Hypothalamus (tissue), 51 donors: ENCODE measurements at regions not wholly inside any gene's neighbourhood (a gene's known extent, or its start where the extent isn't known, plus 50 kb on each side); places are given as distances from the start of the nearest gene placed in this dataset.
"Not testable (repeated sequence)": the region's sequence is repeated elsewhere in the genome, so short reads cannot be mapped to it uniquely, and the experiment has no call there.

Experiments used
- DNase-seq, 51 donors: peaks; one replicate each; lab custom pipeline; 2025; lab: John Stamatoyannopoulos, UW

DNA sequence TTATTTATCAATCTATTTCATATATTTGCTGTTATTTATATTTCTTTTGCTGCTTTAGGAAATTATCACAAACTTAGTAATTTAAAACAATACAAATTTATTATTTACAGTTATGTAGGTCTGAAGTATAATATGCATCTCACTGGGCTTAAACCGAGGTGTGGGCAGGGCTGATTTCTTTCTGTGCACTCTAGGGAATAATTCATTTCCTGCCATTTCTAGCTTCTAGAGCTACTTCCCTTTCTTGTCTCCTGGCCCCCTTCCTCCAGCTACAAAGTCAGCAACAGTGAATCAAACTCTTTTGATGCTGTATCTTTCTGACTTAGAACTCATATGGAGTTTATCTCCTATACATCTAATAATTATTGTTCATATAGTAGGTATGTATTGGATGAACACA is 303.5 kb upstream of the ARSJ start:
- DNase-seq = no peak

DNA sequence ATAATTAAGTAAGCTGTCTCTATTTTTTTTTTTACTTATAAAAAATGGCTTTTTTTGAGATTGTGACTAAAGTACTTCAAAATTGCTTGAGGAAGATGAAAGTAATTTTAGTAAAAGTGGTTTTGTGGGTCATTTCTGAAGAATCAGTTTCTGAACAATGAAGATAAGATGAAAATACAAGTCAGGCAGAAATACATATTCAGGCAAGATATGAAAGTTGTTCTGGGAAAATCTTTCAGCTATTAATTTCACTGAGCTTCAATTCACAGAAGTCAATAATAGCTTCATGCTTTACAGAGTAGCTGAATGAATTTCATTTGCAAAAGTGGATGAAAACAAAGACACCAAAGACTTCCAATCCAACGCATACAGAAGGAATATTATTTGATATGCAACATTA is 305.2 kb upstream of the ARSJ start:
- DNase-seq = no peak

DNA sequence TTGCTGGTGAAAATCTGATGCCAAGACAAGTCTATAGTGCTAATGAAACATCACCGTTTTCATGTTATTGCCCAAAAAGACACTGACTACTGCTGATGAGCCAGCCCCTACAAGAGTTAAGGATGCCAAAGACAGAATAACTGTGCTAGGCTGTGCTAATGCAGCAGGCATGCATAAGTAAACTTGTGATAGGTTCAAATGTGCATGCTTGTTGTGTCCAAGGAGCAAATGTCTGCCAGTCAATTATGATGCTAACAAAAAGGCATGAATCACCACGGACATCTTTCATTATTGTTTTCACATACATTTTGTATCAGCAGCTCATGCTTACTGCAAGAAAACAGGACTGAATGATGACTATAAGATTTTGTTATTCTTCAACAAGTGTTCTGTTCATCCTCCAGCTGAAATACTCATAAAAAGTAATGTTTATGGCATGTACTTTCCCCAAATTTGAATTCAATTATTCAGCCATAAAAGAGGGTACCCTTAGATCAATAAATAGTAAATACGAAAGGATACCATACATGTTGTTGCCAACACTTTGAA is 306.9 kb upstream of the ARSJ start:
- DNase-seq = no peak

DNA sequence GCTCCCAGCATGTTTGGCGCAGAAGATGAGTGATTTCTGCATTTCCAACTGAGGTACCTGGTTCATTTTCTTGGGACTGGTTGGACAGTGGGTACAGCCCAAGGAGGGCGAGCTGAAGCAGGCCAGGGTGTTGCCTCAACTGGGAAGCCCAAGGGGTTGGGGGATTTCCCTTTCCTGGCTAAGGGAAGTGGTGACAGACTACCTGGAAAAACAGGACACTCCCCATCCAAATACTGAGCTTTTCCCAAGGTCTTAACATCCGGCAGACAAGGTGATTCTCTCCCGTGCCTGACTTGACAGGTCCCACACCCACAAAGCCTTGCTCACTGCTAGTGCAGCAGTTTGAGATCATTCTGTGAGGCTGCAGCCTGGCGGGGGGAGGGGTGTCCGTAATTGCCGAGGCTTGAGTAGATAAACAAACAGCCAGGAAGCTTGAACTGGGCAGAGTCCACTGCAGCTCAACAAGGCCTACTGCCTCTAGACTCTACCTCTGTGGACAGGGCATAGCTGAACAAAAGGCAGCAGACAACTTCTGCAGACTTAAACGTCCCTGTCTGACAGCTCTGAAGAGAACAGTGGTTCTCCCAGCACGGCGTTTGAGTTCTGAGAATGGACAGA is 307.7 kb upstream of the ARSJ start:
- DNase-seq = no peak

DNA sequence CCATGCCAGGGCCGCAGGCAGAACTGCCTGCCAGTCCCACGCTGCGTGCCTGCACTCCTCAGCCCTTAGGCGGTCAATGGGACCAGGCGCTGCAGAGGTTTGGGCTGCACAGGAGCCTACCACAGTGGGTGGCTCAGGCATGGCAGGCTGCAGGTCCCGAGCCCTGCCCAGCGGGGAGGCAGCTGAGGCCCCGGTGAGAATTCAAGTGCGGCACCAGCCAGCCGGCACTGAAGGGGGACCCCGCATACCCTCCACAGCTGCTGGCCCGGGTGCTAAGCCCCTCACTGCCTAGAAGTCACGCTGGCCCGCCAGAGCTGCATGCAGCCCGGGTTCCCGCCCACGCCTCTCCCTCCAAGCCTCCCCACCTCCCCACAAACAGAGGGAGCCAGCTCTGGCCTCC is 302.5 kb upstream of the UGT8 start:
- DNase-seq = no peak

DNA sequence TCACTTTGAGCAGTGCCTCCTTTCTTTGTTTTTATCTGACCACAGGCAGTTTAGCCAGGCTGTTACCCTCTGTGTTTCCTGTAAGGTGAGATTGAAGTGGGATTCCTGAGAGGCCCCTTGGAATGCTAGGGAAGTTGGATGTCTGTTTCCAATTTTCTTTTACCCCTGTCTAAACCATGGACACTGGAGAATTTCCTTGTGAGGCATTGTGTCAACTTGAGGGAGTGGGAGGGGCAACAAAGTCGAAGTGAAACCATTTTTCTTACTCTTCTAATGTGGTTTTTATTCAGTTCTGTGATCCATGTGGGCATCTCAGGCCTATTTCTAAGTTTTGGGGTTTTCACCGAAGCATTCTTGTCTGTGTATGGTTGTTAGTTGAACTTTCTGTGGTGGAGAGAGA is 296.1 kb upstream of the UGT8 start:
- no peak for DNase-seq

DNA sequence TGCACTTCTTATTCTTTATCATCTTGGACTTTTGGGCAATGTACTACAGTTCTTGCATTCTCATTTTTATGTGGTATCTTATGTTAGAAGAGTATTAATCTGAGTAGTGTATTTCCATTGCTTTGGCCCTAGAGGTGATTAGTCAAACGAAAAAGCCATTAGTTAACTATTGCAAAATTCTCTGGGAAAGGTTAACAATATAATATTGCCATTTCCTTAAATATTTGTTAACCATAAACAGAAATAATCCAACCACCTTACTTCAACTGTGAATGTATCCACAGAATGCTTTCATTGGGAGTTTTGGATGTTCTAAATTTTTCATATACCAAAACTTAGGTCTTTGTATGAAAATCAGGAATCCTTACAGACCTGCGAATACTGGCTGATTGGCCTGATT is 294.6 kb upstream of the UGT8 start:
- no peak for DNase-seq

DNA sequence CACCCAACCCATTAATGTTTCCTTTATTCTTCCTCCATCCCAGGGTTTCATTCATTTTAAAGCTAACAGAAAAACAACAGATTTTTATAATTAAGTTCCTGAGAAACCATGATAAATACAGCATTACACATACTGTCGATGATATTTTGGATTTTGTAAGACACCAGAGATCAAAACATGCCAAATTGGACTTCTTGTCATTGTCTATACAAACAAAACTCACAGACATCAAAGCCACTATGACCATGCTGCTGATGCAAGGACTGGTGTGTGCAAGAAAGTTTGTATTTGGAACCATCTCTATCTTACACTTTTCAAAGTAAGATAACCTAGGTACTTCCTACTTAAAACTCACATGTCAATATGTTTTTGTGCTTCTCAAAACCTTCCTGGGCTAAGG is 294.0 kb upstream of the UGT8 start:
- DNase-seq = no peak

DNA sequence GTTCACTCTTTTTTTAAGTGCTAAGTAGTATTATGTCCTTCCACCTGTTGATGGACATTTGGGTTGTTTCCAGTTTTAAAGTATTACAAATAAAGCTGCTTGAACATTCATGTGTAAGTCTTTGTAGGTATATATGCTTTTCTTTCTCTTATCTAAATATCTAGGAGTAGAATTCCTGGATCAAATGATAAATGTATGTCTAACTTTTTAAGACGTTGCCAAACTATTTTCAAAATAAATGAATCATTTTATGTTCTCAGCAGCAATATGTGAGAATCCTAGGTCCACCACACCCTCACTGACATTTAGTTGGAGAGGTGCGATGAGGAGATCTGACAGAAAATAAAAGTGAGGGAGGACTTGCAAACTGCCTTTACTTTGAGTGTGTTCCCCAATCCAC is 291.7 kb upstream of the UGT8 start:
- DNase-seq = no peak

DNA sequence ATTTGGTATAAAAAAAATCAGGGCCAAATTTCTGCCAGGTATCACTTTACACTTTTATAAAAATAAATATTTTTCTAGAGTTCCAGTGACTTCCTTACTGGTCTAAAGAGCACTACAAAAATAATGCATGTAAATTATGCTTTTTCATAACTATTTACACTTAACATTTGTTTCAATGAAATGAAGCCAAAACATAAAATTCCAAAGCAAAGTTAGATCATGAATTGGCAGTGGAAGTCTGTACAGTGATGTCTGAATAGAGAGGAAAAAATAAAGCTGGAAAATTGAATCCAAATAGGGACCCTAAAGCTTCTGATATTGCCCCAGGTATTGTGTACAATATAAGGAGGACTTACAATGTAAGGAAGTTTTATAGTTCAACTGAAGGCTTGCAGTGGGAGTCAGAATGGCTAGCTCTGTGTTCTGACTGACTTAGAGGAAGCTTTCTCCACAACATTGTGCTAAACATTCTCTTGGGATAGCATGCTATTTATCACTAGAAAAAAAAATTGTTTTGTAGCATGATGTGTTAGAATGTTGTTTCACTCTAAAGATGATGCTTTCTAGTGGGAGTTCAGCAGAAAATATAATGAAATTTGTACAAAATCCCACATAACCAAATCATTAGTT is 288.2 kb upstream of the UGT8 start:
- DNase-seq = no peak

DNA sequence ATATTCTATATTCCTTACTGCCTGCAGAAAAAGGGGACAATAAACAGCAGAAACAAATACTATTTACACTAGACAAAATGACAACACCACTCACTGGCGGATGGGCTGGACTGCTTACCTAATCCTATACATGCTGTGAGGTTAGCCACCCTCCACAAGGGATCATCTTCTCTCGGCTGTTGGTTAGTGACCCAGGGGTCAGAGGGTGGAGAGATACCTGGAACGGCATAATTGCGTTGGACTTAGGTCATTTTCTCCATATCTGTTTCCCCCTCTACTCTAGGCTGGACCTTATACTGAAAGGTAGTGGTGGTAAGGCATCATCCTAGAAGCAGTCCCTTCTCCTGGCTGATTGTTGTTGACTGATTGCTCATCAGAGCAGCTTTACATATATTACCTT is 286.8 kb upstream of the UGT8 start:
- DNase-seq = no peak

DNA sequence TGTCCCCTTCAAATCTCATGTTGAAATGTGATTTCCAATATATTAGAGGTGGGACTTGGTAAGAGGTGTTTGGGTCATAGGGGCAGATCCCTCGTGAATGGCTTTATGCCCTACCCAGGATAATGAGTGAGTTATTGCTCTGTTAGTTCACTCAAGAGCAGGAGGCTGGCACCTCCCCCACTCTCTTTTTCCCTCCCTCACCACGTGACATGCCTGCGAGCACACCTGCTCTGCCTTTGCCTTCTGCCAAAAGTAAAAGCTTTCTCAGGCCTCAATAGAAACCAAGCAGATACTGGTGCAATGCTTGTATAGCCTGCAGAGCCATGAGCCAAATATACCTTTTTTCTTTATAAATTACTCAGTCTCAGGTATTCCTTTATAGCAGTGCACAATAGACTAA is 286.3 kb upstream of the UGT8 start:
- no peak for DNase-seq

DNA sequence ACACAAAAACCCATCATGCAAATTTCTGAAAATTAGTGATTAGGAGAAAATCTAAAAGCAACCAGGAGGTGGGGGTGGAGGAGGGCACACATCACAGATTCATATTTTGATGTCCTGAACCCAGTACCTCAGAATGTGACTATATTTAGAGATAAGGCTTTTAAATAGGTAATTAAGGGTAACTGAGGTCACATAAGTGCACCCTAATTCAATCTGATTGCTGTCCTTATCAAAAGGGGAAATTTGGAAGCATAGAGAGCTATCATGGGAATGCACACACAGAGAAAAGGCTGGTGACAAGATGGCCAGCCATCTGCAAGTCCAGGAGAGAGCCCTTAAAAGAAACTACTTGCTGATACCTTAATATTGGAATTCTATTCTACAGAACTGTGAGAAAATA is 281.8 kb upstream of the UGT8 start:
- DNase-seq = no peak

DNA sequence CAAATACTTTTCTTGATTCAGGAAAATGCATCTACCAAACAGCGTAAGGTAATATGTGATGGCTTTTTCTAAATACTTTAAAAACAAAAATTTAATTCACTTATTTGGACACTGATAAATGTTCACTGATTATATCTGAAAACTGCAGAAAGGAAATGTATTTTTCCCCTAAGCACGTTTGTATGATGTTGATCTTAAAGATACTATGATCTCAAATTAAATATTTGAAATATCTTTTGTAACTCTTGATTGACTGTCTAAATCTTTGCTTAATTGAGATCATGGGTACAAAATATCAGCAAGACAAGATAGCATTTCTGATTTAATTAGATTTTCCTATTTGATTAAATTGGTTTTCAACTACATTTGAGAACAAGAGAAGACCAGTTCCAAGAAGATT is 281.0 kb upstream of the UGT8 start:
- no peak for DNase-seq

DNA sequence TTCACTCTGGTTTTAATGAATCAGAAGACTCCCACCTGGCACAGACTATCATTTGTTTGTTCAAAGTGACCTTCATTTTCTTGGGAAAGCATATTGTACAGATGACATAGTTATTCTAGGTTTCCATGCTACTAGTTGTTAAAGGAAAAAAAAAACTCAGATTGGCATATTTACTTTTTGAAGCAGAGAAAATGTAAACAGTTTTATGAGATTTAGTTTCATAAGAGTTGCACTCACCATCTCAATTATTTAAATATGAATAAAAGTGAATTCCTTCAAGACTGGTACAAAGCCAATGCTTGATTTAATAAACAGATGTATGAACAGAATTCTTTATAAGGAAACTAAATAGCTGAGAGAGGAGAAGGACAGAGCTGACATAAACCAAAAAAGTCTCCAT is 280.3 kb upstream of the UGT8 start:
- no peak for DNase-seq

DNA sequence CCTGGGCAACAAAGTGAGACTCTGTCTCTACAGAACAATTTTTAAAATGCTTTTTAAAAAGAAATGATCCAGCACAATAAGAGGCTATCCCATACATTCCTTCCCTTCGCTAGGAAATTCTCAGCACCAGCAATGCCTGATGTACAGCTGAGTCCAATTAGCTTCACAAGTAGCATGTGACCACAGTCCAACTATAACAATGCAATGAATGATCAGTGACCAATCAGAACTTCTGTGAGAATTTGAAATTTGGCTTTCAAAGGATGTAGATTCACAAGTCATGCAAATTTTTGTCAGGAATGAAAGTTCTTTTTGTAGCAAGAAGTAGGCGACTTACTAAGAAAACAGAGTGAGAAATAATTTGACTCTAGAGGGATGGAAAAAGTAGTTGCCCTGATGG is 278.5 kb upstream of the UGT8 start:
- DNase-seq = no peak

DNA sequence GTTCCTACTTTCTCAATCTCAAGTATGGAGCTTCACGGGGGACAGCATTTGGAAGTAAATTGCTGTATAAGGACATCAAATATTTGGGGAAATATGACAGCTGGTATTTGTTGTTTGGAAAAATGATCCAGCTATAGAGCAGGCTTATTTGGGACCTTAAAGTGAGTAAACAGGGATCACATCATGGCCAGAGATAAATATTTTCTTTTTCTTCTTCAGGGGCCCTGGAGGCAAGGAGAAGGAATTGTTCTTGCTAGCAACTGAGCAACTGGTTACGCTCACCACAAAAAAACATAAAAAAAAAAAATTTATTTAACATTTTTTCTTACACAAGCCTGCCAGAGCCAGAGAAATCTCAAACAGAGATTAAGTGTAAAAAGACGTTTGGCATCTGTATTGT is 277.2 kb upstream of the UGT8 start:
- DNase-seq = no peak

DNA sequence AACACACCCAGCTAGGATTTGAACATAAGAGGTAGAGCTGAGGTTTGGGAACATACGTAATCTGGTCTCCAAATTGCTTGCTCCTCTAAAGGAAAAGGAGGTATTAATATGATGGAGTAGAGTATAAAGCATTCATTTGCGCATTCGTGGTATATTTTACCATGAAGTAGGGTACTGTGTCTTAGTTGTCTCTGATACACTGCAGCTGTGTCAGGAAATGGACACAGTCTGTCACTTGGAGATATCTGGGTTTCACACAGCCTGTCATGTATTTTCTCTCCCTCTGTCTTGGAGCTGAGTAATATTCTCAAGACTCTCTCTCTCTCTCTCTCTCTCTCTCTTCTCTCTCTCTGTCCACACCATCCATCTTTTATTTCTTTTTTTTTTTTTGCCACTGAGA is 274.8 kb upstream of the UGT8 start:
- no peak for DNase-seq

DNA sequence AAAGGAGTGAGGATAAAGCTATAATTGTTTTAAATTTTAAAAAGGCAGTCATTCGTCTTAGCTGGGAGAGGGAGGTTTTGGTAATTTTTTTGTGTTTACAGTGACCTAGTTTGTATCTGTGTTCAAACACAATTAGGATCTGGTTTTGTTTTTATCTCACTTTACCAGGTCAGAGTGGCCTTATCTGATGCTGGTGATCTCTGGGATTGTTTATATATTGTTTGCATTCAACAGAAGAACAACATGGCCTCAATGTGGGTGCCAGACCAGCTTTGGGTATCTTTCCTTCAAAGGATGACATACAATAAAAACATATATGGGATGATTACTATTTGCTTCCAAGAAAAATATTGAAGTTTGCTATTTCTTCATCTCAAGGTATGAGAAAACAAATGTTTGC is 272.2 kb upstream of the UGT8 start:
- DNase-seq = no peak

DNA sequence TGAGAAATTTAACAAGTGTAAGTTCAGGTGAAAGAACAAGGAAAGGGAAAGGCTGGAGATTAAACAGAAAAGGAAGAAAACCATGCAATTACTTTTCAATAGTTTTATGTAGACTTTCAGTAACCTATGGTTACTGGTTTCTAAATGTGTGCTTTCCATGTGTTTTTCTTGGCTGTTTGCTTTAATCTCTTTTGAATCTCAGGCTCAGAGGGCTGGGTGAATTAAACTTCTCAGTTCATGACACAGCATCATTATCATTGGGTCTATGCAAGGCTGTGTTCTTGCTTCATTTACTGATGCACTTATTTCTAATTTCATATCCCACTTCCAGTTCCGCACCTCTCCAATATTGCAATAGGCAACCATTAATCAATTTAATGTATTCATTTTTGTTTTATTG is 266.5 kb upstream of the UGT8 start:
- no peak for DNase-seq

DNA sequence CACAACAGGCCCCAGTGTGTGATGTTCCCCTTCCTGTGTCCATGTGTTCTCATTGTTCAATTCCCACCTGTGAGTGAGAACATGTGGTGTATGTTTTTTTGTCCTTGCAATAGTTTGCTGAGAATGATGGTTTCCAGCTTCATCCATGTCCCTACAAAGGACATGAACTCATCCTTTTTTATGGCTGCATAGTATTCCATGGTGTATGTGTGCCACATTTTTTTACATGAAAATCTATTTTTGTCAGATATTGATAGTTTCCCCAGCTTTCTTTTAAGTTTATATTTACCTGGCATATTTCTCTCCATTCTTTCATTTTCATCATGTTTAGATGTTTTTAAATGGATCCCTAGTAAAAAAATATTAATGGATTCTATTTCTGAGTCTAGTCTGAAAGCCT is 264.2 kb upstream of the UGT8 start:
- DNase-seq = not testable (repeated sequence)

DNA sequence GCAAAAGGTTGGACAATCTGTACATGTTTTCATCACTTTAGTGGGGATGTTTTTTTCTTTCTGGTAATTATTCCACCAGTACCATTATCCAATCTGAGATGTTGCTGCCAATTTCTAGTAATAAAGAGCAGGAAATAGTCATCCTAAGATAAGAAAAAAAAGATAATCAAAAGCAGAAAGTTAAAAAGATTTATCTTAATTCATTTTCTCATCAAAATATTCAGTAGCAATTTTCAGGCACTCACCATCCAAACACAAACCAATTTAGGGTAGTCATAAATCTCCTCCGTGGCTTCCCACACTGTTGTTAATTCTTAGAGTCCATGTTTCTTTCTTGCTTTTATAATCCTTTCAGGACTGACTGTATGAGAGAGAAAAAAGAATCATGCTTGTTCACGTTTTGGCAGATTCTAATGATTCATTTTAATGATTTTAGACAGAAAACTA is 263.7 kb upstream of the UGT8 start:
- DNase-seq = no peak

DNA sequence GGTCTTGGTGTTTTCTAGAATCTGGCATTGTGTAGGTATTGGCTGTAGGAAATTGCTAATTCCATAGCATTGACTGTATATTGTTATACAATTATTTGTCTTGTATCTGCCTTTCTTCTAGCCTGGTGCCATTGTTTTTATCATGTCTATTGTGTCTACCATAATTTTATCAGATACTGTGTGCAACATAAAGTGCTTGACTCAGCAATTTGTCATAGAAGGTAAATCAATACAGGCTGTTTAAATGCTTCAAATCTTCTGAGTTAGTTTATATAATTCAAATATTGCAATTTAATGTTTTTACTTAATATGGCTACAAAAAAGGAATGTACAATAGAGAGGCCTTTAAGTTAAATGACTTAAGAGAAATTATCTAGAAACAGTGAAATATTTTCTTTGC is 263.3 kb upstream of the UGT8 start:
- DNase-seq = no peak
